Nucleus accumbens (tissue), 56 donors: ENCODE measurements at regions not wholly inside any gene's neighbourhood (a gene's known extent, or its start where the extent isn't known, plus 50 kb on each side); places are given as distances from the start of the nearest gene placed in this dataset.
A peak's percentile ranks its signal among the peaks of the same experiment; 100 is the strongest.
"Not testable (repeated sequence)": the region's sequence is repeated elsewhere in the genome, so short reads cannot be mapped to it uniquely, and the experiment has no call there.

Source experiments
- DNase-seq, 56 donors: peaks; one replicate each; lab custom pipeline; 2025; lab: John Stamatoyannopoulos, UW

DNA sequence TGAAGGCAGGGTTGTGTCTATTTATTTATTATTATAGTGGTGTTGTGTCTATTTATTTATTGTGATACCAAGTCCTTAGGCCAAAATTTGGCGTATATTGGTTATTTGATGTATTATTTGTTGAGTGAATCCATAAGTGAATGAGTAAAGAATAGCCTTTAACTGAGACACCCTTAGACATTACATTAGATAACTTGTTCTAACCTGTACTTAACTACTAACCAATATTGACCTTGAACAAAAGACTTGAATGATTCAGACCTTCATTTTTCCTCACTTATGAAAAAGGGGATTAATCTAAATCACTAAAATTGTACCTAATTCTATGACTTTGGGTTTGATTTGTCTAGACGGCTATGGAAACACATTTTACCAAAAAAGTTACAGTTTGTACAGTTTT lies 370.5 kb downstream of the JRKL start:
- DNase-seq = no peak

GRCh38 chr11:96760815-96761214 lies 371.0 kb downstream of the JRKL start:
- DNase-seq = no peak

DNA sequence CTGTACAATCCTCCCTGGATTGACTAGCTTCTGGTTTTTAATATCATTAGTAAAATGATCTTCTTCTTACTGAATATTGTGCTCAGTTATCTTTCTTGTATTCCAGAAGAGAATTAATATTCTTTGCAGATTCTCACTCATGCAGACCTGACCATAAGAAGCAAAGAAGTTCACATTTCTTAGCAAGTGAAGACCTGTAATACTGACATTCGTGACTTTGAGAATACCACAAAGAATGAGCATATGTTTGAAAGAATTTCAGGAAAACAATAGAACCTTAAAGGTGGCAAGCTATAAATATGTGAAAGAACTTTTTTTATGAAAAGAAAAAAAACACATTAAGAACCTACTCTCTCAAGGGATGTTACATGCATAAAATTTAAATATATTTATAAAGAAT lies 371.6 kb downstream of the JRKL start:
- no peak for DNase-seq

DNA sequence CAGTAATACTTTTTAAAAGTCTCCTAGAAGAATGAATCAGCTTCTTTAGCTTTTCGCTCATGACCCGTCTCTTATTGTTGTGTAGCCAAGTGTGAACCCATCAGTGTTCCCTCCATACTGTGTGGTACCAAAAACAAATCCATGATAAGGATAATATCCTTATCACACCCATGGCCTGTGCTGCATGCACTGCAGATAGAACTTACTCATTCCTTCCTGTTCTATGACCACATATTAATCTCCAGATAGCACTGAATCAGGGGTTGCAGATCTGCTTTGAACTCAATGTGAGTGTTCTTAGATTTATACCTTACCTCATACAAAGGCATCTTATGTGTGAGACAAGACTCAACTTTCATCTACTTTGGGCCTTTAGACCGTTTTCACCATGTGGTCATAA lies 373.4 kb downstream of the JRKL start:
- DNase-seq = no peak

GRCh38 chr11:96778272-96778671 lies 388.5 kb downstream of the JRKL start:
- no peak for DNase-seq

DNA sequence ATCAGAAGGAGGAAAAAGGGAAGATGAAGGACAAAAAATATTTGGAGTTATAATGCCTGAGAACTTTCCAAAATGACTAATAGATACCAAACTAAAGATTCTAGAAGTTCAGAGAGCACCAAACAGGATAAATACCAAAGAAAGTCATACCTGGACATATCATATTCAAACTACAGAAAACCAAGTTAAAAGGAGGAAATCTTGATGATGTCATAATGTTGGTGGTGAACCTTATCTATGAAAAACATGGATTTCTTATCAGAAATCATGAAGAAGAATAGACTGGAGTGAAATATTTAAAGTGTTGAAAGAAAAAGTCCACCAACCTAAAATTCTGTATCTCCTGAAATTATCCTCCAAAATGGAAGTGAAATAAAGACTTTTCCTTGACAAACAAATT lies 389.2 kb downstream of the JRKL start:
- no peak for DNase-seq

- no peak for DNase-seq
Measured at GRCh38 chr11:96781082-96781481, 391.3 kb downstream of the JRKL start.

DNA sequence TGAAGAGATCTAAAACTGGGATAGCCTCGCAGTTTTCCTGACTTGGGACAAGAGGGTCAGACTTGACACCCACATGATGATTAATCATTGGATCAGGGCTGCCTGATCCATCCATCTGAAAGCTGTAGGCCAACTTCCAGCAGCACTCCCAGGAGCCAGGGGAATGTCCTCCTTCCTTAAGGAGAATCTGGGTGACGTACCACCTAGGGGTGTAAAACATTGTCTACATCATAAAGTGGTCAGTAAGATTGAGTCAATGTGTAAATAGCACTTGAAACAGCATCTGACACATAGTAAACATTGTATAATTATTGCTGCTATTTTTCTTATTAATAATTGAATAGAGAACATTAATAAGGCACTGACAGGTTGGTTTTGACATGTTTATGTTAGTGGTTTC lies 392.8 kb downstream of the JRKL start:
- DNase-seq = no peak

GRCh38 chr11:96783311-96783710 lies 393.5 kb downstream of the JRKL start:
- no peak for DNase-seq

DNA sequence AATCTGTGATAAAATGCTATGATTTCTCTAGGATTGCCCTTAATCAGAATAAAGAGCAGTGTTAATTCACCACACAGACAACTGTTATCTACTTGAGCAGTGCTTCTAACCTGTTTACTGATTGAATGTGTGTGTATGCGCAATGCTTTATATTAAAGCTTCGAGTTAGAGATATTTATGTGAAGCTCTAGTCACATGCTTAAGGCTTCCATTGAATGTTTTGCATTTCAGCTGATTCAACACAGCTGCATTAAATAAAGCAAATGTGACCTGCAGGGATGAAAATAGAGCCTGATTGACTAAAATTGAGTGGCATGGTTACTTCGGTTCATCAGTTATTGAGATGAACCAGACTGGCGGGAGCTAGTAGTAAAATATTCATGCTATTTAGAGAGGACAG lies 395.3 kb downstream of the JRKL start:
- no peak for DNase-seq

DNA sequence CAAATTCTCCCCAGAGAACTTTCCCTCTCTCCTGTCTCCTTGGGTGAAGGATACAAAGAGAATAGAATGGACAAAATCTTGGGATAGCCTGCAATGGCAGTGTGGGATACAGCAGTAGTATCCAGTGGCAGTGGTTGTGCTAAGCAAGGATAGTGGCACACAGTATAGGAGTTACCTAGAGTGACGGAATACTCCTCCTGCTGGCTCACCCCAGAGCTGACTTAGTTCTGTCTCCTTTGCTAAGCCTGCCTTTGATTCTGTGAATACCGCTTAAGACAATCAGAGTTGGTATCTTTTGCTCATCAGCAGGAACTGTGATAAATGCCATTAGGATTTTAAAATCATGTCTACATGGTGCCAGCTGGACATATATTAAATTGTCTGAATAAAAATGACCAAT lies 404.3 kb downstream of the JRKL start:
- no peak for DNase-seq

DNA sequence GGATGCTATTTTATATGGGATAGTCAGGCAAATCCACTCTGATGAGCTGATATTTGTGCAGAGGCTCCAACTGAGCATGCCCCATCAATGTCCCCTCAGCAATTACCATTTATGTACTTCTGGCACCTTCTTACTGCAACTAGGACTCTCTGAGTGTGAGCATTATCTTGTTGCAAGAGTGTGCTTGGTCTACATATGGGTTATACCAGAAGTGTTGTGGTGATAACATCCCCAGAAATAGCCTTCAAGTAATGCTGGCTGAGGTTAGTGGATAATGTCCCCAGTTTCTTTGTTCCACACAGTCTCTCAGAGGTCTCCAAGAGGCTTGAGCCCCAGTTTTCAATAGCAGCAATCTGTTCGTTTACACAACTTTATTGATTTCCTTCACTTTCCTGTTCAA lies 408.6 kb downstream of the JRKL start:
- DNase-seq = no peak

DNA sequence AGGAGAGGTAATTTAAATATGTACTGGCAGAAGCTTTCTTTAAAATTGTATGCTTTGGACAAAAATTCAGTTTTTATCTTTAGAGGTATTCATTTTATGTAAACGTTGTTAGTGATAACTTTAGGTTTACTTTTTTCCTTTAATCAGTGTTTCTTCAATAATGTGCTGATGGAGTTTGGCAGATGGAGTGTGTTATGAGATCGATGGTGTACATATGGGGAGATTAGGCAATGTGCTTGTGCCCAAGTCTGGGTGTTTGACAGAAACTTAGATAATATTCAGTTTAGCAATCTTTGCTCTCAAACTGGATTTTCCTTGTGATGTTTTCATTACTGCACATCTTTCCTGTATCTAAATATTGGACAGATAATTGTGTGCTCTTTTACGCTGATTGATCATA lies 425.4 kb downstream of the JRKL start:
- DNase-seq = no peak

- no peak for DNase-seq
Measured at GRCh38 chr11:96817482-96818399, 427.9 kb downstream of the JRKL start.

GRCh38 chr11:96827164-96827563 lies 437.4 kb downstream of the JRKL start:
- DNase-seq = peak in 2 of 56 donors; percentile 3 to 4

DNA sequence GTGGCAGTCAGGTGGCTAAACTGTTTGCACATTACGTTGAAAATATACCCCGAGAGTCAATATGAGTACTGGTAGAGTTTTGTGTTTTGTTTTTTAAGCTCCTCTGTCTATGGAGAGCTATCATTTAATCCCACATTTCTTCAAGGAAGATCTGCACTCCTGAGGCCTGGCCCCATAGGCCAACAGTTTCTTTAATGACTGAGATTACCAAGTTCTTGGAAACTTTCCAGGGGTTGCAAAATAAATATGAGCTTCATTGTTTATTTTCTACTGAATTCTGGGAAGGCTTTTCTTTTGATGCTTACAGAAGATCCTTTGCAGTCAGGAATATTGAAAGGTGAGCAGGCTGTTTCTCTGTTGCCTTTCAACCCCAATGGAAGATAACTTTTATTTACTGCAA lies 452.0 kb downstream of the JRKL start:
- DNase-seq = no peak

GRCh38 chr11:96842731-96843130 lies 452.9 kb downstream of the JRKL start:
- no peak for DNase-seq

- DNase-seq = no peak
Measured at GRCh38 chr11:96854425-96854824, 464.6 kb downstream of the JRKL start.

- DNase-seq = not testable (repeated sequence)
Measured at GRCh38 chr11:96861722-96862121, 471.9 kb downstream of the JRKL start.

GRCh38 chr11:96863520-96863919 lies 473.7 kb downstream of the JRKL start:
- no peak for DNase-seq

- DNase-seq = no peak
Measured at GRCh38 chr11:96865020-96865419, 475.2 kb downstream of the JRKL start.

- DNase-seq = no peak
Measured at GRCh38 chr11:96869207-96869606, 479.4 kb downstream of the JRKL start.

DNA sequence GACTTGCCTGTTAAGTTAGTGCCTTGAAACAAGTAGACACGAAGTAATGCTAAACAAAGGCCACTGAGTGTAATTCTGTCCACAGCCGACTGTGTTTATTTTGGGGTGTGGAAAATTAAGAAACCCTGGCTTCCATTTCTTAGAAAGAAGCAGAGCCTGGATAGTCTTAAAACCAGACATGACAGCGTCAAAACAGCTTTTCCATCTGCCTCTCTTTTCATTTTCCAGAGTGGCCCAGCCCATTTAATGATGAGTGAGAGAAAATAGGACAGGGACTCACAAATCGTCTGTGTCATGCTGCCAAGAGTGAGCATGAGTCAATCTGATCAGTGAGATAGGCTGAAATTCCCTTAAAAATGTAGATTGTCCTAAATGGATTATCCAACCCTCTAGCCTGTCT lies 485.9 kb downstream of the JRKL start:
- no peak for DNase-seq
